ENCODE measurements at regions not wholly inside any gene's neighbourhood (a gene's known extent, or its start where the extent isn't known, plus 50 kb on each side); places are given as distances from the start of the nearest gene placed in this dataset.

GRCh38 chr6:3517350-3517749 lies 60.5 kb upstream of the SLC22A23 start:
- in situ Hi-C loops (cut with HindIII; ENCODE audit: low pct_unique_long_range_greater_than_20kb, low sequenced_read_pairs) = no loop called here
- DNase-seq (ENCODE audit: low read depth in 1 of 2, low spot score in 1 of 2) = no peak

DNA sequence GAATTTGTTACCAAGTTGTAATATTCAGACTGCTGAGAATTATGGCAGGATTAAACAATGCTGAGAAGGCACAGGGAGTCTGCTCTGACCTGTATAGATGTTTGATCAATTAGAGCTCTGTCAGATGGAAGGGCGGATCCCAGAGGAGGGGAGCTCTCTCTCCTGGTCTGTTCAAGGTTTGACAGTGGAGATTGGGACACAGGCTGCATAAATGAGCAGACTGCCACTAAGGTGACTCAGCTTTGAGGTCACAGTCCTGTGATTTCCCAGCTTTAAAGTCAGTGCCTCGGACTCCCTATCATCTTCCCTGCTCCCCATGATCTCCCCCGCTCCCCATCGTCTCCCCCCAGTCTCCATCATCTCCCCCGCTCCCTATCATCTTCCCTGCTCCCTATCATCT lies 59.2 kb upstream of the SLC22A23 start:
- no peak for TF ChIP-seq JUND (IDR thresholded peaks at IDR 0.05; ENCODE audit: low read depth)
- in situ Hi-C loops (cut with HindIII; ENCODE audit: low pct_unique_long_range_greater_than_20kb, low sequenced_read_pairs) = no loop called here
- DNase-seq (ENCODE audit: low read depth in 1 of 2, low spot score in 1 of 2) = no peak

More at GRCh38 chr6:3517350-3517749, 60.5 kb upstream of the SLC22A23 start:
- no peak for TF ChIP-seq JUND (IDR thresholded peaks at IDR 0.05; ENCODE audit: low read depth)

GRCh38 chr6:3515669-3516068 lies 58.8 kb upstream of the SLC22A23 start:
- no peak for DNase-seq (ENCODE audit: low read depth in 1 of 2, low spot score in 1 of 2)
- TF ChIP-seq JUND (IDR thresholded peaks at IDR 0.05; ENCODE audit: low read depth) = no peak
- in situ Hi-C loops (cut with HindIII; ENCODE audit: low pct_unique_long_range_greater_than_20kb, low sequenced_read_pairs) = no loop called here

DNA sequence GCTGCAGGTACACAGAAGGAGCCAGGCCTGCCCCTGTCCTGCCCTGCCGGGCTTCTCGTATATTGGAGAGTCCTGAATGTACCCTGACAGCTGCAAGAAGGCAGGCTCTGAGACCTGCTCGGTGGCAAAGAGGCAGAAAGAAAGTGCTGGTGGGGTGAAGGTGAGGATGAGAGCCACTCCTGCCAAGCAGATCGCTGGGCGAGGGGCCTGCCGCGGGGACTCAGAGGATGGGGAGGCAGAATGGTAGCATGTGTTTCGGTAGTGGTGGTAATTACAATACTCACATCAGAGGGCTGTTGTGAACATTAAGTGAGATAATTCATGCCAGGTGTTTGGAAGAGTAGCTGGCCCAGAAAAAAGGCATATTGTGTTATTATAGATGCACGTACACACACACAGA lies 56.6 kb upstream of the SLC22A23 start:
- DNase-seq (ENCODE audit: low read depth in 1 of 2, low spot score in 1 of 2) = no peak
- in situ Hi-C loops (cut with HindIII; ENCODE audit: low pct_unique_long_range_greater_than_20kb, low sequenced_read_pairs) = no loop called here
- TF ChIP-seq JUND (IDR thresholded peaks at IDR 0.05; ENCODE audit: low read depth) = no peak

DNA sequence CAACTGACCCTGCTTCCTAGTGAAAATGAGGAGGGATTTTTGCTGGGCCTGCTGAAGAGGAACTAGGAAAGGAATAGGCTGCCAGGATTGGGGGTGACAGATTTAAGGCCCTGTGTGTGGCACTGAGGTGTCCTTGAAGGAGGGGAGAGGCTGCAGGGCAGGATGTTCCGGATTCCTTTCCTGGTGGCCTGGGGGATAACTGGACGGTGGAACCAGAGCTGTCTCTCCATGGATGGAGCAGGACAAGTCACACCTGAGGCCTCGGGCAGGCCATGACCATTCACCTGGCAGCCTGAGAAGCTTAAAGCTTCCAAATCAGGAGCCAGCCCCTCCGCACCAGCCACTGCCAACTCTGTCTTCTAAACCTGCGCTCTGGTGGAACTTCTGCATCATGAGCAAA lies 56.0 kb upstream of the SLC22A23 start:
- in situ Hi-C loops (cut with HindIII; ENCODE audit: low pct_unique_long_range_greater_than_20kb, low sequenced_read_pairs) = no loop called here
- peak; percentile 13 to 73 for DNase-seq (ENCODE audit: low read depth in 1 of 2, low spot score in 1 of 2)
- no peak for TF ChIP-seq JUND (IDR thresholded peaks at IDR 0.05; ENCODE audit: low read depth)

DNA sequence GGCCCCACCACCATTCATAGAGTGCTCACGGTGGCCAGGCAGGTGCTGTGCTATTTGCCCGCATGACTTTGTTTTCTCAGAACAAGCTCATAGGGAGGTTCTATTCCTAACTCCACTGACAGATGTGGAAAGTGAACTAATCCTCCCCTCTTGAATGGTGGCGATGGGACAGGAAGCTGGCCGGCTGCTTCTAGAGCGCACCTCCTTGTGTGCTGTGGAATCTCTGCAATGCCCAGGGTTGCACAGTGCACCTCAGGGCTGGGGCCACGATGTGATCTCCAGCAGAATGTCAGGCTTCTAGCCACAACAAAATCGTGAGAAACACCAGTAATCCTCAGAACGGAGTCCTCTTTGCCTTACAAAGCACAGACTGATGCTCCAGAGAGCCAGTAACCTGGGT lies 53.8 kb upstream of the SLC22A23 start:
- no peak for DNase-seq (ENCODE audit: low read depth in 1 of 2, low spot score in 1 of 2)
- in situ Hi-C loops (cut with HindIII; ENCODE audit: low pct_unique_long_range_greater_than_20kb, low sequenced_read_pairs) = no loop called here
- no peak for TF ChIP-seq JUND (IDR thresholded peaks at IDR 0.05; ENCODE audit: low read depth)

DNA sequence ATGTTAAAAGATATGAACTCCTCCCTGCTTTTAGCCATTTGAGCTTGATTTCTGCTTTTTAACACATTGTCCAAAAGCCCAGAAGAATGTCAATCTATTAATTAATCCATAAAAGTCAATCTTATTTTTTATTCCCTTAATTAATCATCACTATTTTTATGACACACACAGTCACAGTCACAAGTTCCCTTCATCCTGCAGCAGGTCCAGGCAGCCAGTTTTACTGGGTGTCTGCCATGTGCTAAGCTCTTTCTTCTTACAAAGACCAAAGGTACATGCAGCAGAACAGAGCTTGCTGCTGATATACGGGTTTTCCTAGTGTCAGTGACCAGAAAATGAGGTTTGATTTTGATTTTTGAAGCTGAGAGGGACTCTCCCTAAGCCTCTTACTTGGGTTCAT lies 53.3 kb upstream of the SLC22A23 start:
- in situ Hi-C loops (cut with HindIII; ENCODE audit: low pct_unique_long_range_greater_than_20kb, low sequenced_read_pairs) = no loop called here
- no peak for TF ChIP-seq JUND (IDR thresholded peaks at IDR 0.05; ENCODE audit: low read depth)
- no peak for DNase-seq (ENCODE audit: low read depth in 1 of 2, low spot score in 1 of 2)

GRCh38 chr6:3509336-3509735 lies 52.5 kb upstream of the SLC22A23 start:
- no peak for DNase-seq (ENCODE audit: low read depth in 1 of 2, low spot score in 1 of 2)
- TF ChIP-seq JUND (IDR thresholded peaks at IDR 0.05; ENCODE audit: low read depth) = no peak
- in situ Hi-C loops (cut with HindIII; ENCODE audit: low pct_unique_long_range_greater_than_20kb, low sequenced_read_pairs) = no loop called here

- TF ChIP-seq JUND (IDR thresholded peaks at IDR 0.05; ENCODE audit: low read depth) = no peak
- DNase-seq (ENCODE audit: low read depth in 1 of 2, low spot score in 1 of 2) = no peak
- in situ Hi-C loops (cut with HindIII; ENCODE audit: low pct_unique_long_range_greater_than_20kb, low sequenced_read_pairs) = no loop called here
Measured at GRCh38 chr6:3506751-3507383, 50.0 kb upstream of the SLC22A23 start.

All from T47D (cell line).